Panc1 (cell line): ENCODE measurements at regions not wholly inside any gene's neighbourhood (a gene's known extent, or its start where the extent isn't known, plus 50 kb on each side); places are given as distances from the start of the nearest gene placed in this dataset.

Experiments
- CTCF ChIP-seq: fragments of 450-650 bp; IDR thresholded peaks from 2 replicates; pipeline ENCODE4 v1.5.1; 2017; ENCODE audit warnings: mild to moderate bottlenecking
- POLR2AphosphoS5 ChIP-seq: IDR thresholded peaks from 2 replicates; pipeline ENCODE4 v1.6.1; 2012; ENCODE audit warnings: mild to moderate bottlenecking, low read depth, low read length, moderate library complexity
- SIN3A ChIP-seq: IDR thresholded peaks from 2 replicates; pipeline ENCODE4 v1.6.1; 2012; ENCODE audit warnings: low read depth, mild to moderate bottlenecking, low read length, moderate library complexity, borderline replicate concordance; ENCODE audit not compliant: insufficient read depth
- TCF7L2 ChIP-seq: IDR thresholded peaks from 2 replicates; pipeline ENCODE4 v1.6.1; 2011; ENCODE audit warnings: mild to moderate bottlenecking, low read depth, low read length, inconsistent platforms
- TF ChIP-seq, protein P1 (sequence below), 2 experiments: IDR thresholded peaks; 2 replicates each; pipeline ENCODE4 v1.6.1; 2011 to 2012; ENCODE audit warnings: low read depth in 2 of 2, control low read depth in 1 of 2, low read length in 1 of 2, mild to moderate bottlenecking in 1 of 2, moderate library complexity in 1 of 2; ENCODE audit not compliant: insufficient read depth in 1 of 2

DNA sequence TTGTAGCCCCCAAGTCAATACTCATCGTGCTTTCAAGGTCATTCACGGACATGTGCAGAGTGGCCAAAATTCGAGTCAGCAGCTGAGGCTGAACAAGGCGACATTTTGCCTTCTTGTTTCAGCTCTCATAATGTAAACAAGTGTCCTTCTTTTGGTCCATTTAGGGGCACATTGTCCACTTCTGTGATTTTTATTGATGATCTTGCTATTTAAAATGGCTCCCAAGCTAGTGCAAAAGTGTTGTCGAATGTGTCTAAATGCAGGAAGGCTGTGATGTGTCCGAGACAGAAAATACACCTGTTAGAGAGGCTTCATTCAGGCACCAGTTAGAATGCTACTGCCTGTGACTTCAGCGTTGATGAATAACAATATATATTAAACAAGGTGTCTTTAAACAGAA, 405.9 kb downstream of the IRS2 start:
- no peak for TF ChIP-seq CTCF
- TF ChIP-seq POLR2AphosphoS5, result no peak
- TF ChIP-seq, protein P1, sequence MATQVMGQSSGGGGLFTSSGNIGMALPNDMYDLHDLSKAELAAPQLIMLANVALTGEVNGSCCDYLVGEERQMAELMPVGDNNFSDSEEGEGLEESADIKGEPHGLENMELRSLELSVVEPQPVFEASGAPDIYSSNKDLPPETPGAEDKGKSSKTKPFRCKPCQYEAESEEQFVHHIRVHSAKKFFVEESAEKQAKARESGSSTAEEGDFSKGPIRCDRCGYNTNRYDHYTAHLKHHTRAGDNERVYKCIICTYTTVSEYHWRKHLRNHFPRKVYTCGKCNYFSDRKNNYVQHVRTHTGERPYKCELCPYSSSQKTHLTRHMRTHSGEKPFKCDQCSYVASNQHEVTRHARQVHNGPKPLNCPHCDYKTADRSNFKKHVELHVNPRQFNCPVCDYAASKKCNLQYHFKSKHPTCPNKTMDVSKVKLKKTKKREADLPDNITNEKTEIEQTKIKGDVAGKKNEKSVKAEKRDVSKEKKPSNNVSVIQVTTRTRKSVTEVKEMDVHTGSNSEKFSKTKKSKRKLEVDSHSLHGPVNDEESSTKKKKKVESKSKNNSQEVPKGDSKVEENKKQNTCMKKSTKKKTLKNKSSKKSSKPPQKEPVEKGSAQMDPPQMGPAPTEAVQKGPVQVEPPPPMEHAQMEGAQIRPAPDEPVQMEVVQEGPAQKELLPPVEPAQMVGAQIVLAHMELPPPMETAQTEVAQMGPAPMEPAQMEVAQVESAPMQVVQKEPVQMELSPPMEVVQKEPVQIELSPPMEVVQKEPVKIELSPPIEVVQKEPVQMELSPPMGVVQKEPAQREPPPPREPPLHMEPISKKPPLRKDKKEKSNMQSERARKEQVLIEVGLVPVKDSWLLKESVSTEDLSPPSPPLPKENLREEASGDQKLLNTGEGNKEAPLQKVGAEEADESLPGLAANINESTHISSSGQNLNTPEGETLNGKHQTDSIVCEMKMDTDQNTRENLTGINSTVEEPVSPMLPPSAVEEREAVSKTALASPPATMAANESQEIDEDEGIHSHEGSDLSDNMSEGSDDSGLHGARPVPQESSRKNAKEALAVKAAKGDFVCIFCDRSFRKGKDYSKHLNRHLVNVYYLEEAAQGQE (IDR thresholded peaks at IDR 0.05; ENCODE audit: insufficient read depth in 1 of 2, low read depth in 2 of 2, low read length in 1 of 2), result no peak
- no peak for TF ChIP-seq SIN3A
- no peak for TF ChIP-seq TCF7L2
